ENCODE measurements at regions not wholly inside any gene's neighbourhood (a gene's known extent, or its start where the extent isn't known, plus 50 kb on each side); places are given as distances from the start of the nearest gene placed in this dataset.

DNA sequence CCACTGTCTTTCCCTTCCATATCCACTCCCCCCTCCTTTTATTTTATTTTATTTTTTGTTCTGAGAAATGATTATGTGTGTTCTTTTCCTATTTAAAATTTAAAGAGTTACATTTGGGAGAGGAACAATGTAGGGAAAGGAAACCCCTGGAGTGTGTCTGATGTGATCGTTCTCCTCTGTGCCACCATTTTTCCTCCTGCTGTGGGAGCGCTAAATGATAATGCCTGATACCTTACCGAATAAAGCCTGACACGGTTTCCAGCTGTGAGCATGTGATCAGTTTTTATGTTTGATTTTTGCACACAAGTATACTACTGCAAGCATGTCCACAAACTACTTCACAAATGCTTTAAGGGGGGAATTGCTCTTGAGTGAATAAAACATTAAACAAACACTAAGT, 317.8 kb upstream of the FANCL start:
- TF ChIP-seq, protein P1, sequence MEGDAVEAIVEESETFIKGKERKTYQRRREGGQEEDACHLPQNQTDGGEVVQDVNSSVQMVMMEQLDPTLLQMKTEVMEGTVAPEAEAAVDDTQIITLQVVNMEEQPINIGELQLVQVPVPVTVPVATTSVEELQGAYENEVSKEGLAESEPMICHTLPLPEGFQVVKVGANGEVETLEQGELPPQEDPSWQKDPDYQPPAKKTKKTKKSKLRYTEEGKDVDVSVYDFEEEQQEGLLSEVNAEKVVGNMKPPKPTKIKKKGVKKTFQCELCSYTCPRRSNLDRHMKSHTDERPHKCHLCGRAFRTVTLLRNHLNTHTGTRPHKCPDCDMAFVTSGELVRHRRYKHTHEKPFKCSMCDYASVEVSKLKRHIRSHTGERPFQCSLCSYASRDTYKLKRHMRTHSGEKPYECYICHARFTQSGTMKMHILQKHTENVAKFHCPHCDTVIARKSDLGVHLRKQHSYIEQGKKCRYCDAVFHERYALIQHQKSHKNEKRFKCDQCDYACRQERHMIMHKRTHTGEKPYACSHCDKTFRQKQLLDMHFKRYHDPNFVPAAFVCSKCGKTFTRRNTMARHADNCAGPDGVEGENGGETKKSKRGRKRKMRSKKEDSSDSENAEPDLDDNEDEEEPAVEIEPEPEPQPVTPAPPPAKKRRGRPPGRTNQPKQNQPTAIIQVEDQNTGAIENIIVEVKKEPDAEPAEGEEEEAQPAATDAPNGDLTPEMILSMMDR (IDR thresholded peaks at IDR 0.05; ENCODE audit: poor library complexity, severe bottlenecking): no peak
- no peak for TF ChIP-seq POLR2AphosphoS5 (IDR thresholded peaks at IDR 0.05)
- no peak for TF ChIP-seq RAD21 (conservative IDR thresholded peaks at IDR 0.05)
- no peak for TF ChIP-seq EZH2 (IDR thresholded peaks at IDR 0.05; ENCODE audit: borderline replicate concordance, insufficient read depth, low read length, poor library complexity, severe bottlenecking)
- TF ChIP-seq TAF1 (IDR thresholded peaks at IDR 0.05; ENCODE audit: low read depth): no peak
- TF ChIP-seq EP300 (conservative IDR thresholded peaks at IDR 0.05; ENCODE audit: poor library complexity, severe bottlenecking): no peak
- TF ChIP-seq, protein P2, sequence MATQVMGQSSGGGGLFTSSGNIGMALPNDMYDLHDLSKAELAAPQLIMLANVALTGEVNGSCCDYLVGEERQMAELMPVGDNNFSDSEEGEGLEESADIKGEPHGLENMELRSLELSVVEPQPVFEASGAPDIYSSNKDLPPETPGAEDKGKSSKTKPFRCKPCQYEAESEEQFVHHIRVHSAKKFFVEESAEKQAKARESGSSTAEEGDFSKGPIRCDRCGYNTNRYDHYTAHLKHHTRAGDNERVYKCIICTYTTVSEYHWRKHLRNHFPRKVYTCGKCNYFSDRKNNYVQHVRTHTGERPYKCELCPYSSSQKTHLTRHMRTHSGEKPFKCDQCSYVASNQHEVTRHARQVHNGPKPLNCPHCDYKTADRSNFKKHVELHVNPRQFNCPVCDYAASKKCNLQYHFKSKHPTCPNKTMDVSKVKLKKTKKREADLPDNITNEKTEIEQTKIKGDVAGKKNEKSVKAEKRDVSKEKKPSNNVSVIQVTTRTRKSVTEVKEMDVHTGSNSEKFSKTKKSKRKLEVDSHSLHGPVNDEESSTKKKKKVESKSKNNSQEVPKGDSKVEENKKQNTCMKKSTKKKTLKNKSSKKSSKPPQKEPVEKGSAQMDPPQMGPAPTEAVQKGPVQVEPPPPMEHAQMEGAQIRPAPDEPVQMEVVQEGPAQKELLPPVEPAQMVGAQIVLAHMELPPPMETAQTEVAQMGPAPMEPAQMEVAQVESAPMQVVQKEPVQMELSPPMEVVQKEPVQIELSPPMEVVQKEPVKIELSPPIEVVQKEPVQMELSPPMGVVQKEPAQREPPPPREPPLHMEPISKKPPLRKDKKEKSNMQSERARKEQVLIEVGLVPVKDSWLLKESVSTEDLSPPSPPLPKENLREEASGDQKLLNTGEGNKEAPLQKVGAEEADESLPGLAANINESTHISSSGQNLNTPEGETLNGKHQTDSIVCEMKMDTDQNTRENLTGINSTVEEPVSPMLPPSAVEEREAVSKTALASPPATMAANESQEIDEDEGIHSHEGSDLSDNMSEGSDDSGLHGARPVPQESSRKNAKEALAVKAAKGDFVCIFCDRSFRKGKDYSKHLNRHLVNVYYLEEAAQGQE (IDR thresholded peaks at IDR 0.05; ENCODE audit: borderline replicate concordance): no peak
